ENCODE measurements at regions not wholly inside any gene's neighbourhood (a gene's known extent, or its start where the extent isn't known, plus 50 kb on each side); places are given as distances from the start of the nearest gene placed in this dataset.
A peak's percentile ranks its signal among the peaks of the same experiment; 100 is the strongest.

- Mint-ChIP-seq H3K27me3 (no peaks in the 10 kb centered on the region), H3K27ac (no peak overlapping the region), H3K36me3 (no peaks in the 10 kb centered on the region), H3K4me3 (no peak overlapping the region), H3K9me3 (peaks cover 2% of the 10 kb centered on the region), H3K4me1 (no peaks in the 10 kb centered on the region)
- ATAC-seq: no peak
These were observed 507.8 kb upstream of the DPH6 start for GRCh38 chr15:36053746-36054145.

GRCh38 chr15:36059596-36059995, 513.6 kb upstream of the DPH6 start:
- ATAC-seq: no peak
- Mint-ChIP-seq H3K9me3 (no peaks in the 10 kb centered on the region), H3K27me3 (no peaks in the 10 kb centered on the region), H3K36me3 (no peaks in the 10 kb centered on the region), H3K4me1 (no peaks in the 10 kb centered on the region), H3K4me3 (no peak overlapping the region), H3K27ac (no peak overlapping the region)

- Mint-ChIP-seq H3K4me3 (no peak overlapping the region), H3K27ac (no peak overlapping the region), H3K9me3 (no peaks in the 10 kb centered on the region), H3K4me1 (no peaks in the 10 kb centered on the region), H3K36me3 (no peaks in the 10 kb centered on the region), H3K27me3 (no peaks in the 10 kb centered on the region)
- no peak for ATAC-seq
These were observed 516.4 kb upstream of the DPH6 start for GRCh38 chr15:36062357-36062756.

GRCh38 chr15:36066757-36067156, 512.7 kb upstream of the CDIN1 start:
- no peaks in the 10 kb centered on the region for H3K4me1 Mint-ChIP-seq
- no peaks in the 10 kb centered on the region for H3K9me3 Mint-ChIP-seq
- H3K36me3 Mint-ChIP-seq: no peaks in the 10 kb centered on the region
- H3K27me3 Mint-ChIP-seq: no peaks in the 10 kb centered on the region
- ATAC-seq: peak; percentile 51
- no peak overlapping the region for H3K27ac Mint-ChIP-seq
- H3K4me3 Mint-ChIP-seq: no peak overlapping the region

GRCh38 chr15:36067483-36068274, 511.7 kb upstream of the CDIN1 start:
- no peak overlapping the region for H3K27ac Mint-ChIP-seq
- H3K4me1 Mint-ChIP-seq: no peaks in the 10 kb centered on the region
- peak; percentile 39 for ATAC-seq
- no peaks in the 10 kb centered on the region for H3K36me3 Mint-ChIP-seq
- no peak overlapping the region for H3K4me3 Mint-ChIP-seq
- H3K27me3 Mint-ChIP-seq: no peaks in the 10 kb centered on the region
- no peaks in the 10 kb centered on the region for H3K9me3 Mint-ChIP-seq

- no peak overlapping the region for H3K27ac Mint-ChIP-seq
- H3K4me1 Mint-ChIP-seq: no peaks in the 10 kb centered on the region
- H3K36me3 Mint-ChIP-seq: no peaks in the 10 kb centered on the region
- no peak overlapping the region for H3K4me3 Mint-ChIP-seq
- no peak for ATAC-seq
- no peaks in the 10 kb centered on the region for H3K27me3 Mint-ChIP-seq
- H3K9me3 Mint-ChIP-seq: peaks cover 4% of the 10 kb centered on the region
These were observed 504.1 kb upstream of the CDIN1 start for GRCh38 chr15:36075333-36075732.

- H3K27me3 Mint-ChIP-seq: no peaks in the 10 kb centered on the region
- H3K4me1 Mint-ChIP-seq: no peaks in the 10 kb centered on the region
- no peak overlapping the region for H3K27ac Mint-ChIP-seq
- no peak overlapping the region for H3K4me3 Mint-ChIP-seq
- ATAC-seq: no peak
- peaks cover 17% of the 10 kb centered on the region for H3K9me3 Mint-ChIP-seq
- no peaks in the 10 kb centered on the region for H3K36me3 Mint-ChIP-seq
These were observed 500.4 kb upstream of the CDIN1 start for GRCh38 chr15:36079021-36079420.

- H3K4me1 Mint-ChIP-seq: no peaks in the 10 kb centered on the region
- ATAC-seq: no peak
- no peaks in the 10 kb centered on the region for H3K27me3 Mint-ChIP-seq
- H3K27ac Mint-ChIP-seq: no peak overlapping the region
- peaks cover 18% of the 10 kb centered on the region for H3K9me3 Mint-ChIP-seq
- no peak overlapping the region for H3K4me3 Mint-ChIP-seq
- H3K36me3 Mint-ChIP-seq: no peaks in the 10 kb centered on the region
These were observed 498.7 kb upstream of the CDIN1 start for GRCh38 chr15:36080759-36081158.

GRCh38 chr15:36090286-36090946, 489.0 kb upstream of the CDIN1 start:
- Mint-ChIP-seq H3K27ac (no peak overlapping the region), H3K36me3 (no peaks in the 10 kb centered on the region), H3K27me3 (no peaks in the 10 kb centered on the region), H3K4me3 (no peak overlapping the region), H3K9me3 (no peaks in the 10 kb centered on the region), H3K4me1 (no peaks in the 10 kb centered on the region)
- no peak for ATAC-seq

- H3K36me3 Mint-ChIP-seq: no peaks in the 10 kb centered on the region
- no peaks in the 10 kb centered on the region for H3K9me3 Mint-ChIP-seq
- H3K27me3 Mint-ChIP-seq: no peaks in the 10 kb centered on the region
- no peaks in the 10 kb centered on the region for H3K4me1 Mint-ChIP-seq
- no peak overlapping the region for H3K27ac Mint-ChIP-seq
- ATAC-seq: no peak
- H3K4me3 Mint-ChIP-seq: no peak overlapping the region
These were observed 472.6 kb upstream of the CDIN1 start for GRCh38 chr15:36106640-36107335.

- Mint-ChIP-seq H3K36me3 (no peaks in the 10 kb centered on the region), H3K27me3 (no peaks in the 10 kb centered on the region), H3K4me1 (no peaks in the 10 kb centered on the region), H3K4me3 (no peak overlapping the region), H3K27ac (no peak overlapping the region), H3K9me3 (no peaks in the 10 kb centered on the region)
- no peak for ATAC-seq
These were observed 470.9 kb upstream of the CDIN1 start for GRCh38 chr15:36108541-36108940.

- Mint-ChIP-seq H3K4me3 (no peak overlapping the region), H3K9me3 (no peaks in the 10 kb centered on the region), H3K27me3 (no peaks in the 10 kb centered on the region), H3K27ac (no peak overlapping the region), H3K36me3 (no peaks in the 10 kb centered on the region), H3K4me1 (no peaks in the 10 kb centered on the region)
- ATAC-seq: no peak
These were observed 469.3 kb upstream of the CDIN1 start for GRCh38 chr15:36109943-36110658.

GRCh38 chr15:36110659-36110993, 468.8 kb upstream of the CDIN1 start:
- no peaks in the 10 kb centered on the region for H3K27me3 Mint-ChIP-seq
- no peaks in the 10 kb centered on the region for H3K9me3 Mint-ChIP-seq
- no peaks in the 10 kb centered on the region for H3K4me1 Mint-ChIP-seq
- H3K27ac Mint-ChIP-seq: no peak overlapping the region
- no peak overlapping the region for H3K4me3 Mint-ChIP-seq
- H3K36me3 Mint-ChIP-seq: no peaks in the 10 kb centered on the region
- ATAC-seq: no peak

GRCh38 chr15:36117296-36117787, 462.1 kb upstream of the CDIN1 start:
- H3K4me1 Mint-ChIP-seq: no peaks in the 10 kb centered on the region
- no peak overlapping the region for H3K27ac Mint-ChIP-seq
- no peak for ATAC-seq
- no peak overlapping the region for H3K4me3 Mint-ChIP-seq
- H3K27me3 Mint-ChIP-seq: no peaks in the 10 kb centered on the region
- H3K36me3 Mint-ChIP-seq: no peaks in the 10 kb centered on the region
- peaks cover 2% of the 10 kb centered on the region for H3K9me3 Mint-ChIP-seq

- Mint-ChIP-seq H3K27ac (no peak overlapping the region), H3K27me3 (no peaks in the 10 kb centered on the region), H3K9me3 (peaks cover 2% of the 10 kb centered on the region), H3K4me1 (no peaks in the 10 kb centered on the region), H3K36me3 (no peaks in the 10 kb centered on the region), H3K4me3 (no peak overlapping the region)
- no peak for ATAC-seq
These were observed 453.2 kb upstream of the CDIN1 start for GRCh38 chr15:36126194-36126593.
